GM18505 (cell line): ENCODE measurements at regions not wholly inside any gene's neighbourhood (a gene's known extent, or its start where the extent isn't known, plus 50 kb on each side); places are given as distances from the start of the nearest gene placed in this dataset.

Experiments
- ATAC-seq: cut with Tn5 transposase; IDR thresholded peaks from one replicate; pipeline ENCODE4 v1.9.1; 2021; ENCODE audit not compliant: unreplicated experiment
- POLR2A ChIP-seq: IDR thresholded peaks from 4 replicates; pipeline ENCODE4 v1.6.1; 2011; ENCODE audit warnings: borderline replicate concordance; ENCODE audit not compliant: insufficient read depth, insufficient read length; ENCODE audit errors: extremely low read depth

- ATAC-seq = no peak
- TF ChIP-seq POLR2A = no peak
Observed at GRCh38 chr15:96109820-96110219, 220.7 kb upstream of the NR2F2 start.

DNA sequence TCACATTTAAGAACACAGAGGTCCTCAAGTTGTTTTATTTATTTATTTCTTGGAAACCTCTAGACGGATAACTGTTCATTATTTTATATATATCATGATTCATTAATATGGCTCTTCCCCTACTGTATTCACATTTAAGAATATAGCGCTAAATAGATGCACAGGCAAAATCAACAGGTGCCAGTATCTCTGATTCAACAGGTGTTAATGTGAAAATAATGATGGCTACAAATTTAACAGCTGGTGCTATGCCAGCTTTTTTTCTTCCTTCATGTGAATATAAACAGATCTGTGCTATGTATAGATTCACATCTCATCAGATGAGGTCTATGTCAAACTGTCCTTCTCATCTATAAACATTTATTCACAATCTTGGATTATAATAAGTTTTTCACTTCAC is 218.5 kb upstream of the NR2F2 start:
- no peak for TF ChIP-seq POLR2A
- ATAC-seq = no peak

DNA sequence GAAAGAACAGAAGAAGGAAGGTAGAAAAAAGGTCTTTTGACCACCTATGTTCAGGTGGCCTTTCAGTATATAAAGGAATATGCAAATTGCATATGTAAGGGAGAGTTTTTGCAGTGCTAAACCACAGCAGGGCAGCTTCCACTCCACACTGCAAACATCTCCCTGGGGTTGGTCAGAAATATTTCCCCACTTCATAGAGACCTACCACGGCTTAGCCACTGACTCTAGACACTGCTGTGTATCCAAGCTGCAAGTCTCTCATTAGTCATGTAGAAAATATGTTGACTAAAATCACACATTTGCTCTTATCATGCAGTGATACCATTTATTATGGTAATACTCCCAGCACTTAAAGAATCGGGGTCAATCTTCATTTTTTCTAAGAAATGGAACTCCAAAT is 214.9 kb upstream of the NR2F2 start:
- no peak for ATAC-seq
- no peak for TF ChIP-seq POLR2A

DNA sequence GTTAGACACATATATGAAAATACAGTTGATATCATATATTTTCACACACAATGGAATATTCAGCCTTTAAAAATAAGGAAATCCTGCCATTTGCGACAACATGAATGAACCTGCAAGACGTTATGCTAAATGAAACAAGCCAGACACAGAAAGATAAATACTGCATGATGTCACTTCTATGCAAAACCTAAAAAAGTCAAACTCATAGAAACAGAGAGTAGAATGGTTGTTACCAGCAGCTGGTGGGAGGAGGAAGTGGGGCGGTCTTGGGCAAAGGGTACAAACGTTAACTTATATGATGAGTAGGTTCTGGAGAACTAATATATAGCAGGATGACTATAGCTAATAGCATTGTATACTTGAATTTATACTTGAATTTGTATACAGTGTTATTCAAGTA is 213.2 kb upstream of the NR2F2 start:
- TF ChIP-seq POLR2A = no peak
- ATAC-seq = no peak

- ATAC-seq = no peak
- no peak for TF ChIP-seq POLR2A
Observed at GRCh38 chr15:96119734-96120133, 210.8 kb upstream of the NR2F2 start.

DNA sequence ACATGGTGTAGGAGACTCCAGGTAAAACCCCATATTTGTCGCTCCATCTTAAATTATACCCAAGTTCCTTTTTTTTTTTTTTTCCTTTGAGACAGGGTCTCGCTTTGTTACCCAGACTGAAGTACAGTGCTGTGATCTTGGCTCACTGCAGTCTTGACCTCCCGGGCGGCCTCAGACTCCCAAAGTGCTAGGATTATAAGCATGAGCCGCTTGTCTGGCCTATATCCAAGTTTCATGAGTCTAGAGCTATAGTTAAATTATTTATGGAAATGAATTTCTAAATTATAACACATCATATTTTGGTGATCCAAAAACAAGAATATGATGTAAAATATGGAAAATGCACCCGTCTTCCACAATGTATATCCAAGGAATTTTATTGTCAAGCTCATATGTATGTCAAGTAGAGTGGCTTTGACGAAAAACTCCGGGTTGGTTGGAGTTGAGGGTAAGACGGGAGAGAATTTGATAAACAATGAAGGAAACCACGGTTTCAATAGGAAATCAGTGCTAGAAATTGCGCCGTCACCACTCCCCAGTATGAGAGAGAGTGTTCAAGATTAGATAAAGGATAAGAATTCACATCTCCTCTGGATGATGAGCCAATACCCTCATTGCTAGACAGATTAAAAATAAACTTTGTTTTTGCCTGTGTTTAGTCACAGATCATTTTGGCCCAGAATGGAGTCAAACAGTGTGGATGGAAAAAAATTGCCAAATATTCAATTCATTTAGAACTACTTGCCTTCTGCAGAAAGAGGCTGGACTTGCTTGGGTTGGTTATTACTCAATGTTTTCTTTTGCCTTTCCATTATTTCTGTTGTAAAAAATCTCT is 209.2 kb upstream of the NR2F2 start:
- no peak for TF ChIP-seq POLR2A

GRCh38 chr15:96122077-96123027 is 208.1 kb upstream of the NR2F2 start:
- TF ChIP-seq POLR2A = no peak
- ATAC-seq = no peak

More for the DNA sequence above, 209.2 kb upstream of the NR2F2 start:
- ATAC-seq = no peak

- no peak for ATAC-seq
- TF ChIP-seq POLR2A = no peak
Observed at GRCh38 chr15:96123028-96123400, 207.5 kb upstream of the NR2F2 start.

DNA sequence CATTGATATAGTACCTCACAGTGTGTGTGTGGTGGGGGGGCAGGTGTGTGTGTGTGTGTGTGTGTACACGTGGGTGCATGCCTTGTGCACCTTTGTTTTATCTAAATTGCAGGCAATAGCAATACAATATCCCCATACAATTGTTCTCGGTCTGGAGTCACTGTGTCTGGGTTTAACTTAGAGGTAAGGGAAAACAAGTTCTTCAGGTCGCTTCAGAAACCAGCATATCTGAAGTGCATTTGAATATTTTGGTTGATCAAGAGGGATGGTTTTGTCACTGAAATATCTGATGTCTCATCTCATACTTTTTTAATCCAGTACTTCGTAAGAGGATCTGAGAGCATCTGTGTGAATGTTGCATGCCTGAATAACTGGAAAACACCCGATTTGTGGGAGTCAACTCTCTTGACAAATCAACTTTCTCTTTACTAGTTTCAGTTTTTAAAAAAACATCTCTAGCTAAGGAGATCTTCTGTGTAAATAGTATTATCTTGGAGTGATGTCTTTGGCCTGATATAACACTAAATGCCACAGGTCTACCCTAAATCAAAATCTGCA is 206.8 kb upstream of the NR2F2 start:
- no peak for ATAC-seq
- no peak for TF ChIP-seq POLR2A

GRCh38 chr15:96124436-96124835 is 206.1 kb upstream of the NR2F2 start:
- no peak for ATAC-seq
- no peak for TF ChIP-seq POLR2A

DNA sequence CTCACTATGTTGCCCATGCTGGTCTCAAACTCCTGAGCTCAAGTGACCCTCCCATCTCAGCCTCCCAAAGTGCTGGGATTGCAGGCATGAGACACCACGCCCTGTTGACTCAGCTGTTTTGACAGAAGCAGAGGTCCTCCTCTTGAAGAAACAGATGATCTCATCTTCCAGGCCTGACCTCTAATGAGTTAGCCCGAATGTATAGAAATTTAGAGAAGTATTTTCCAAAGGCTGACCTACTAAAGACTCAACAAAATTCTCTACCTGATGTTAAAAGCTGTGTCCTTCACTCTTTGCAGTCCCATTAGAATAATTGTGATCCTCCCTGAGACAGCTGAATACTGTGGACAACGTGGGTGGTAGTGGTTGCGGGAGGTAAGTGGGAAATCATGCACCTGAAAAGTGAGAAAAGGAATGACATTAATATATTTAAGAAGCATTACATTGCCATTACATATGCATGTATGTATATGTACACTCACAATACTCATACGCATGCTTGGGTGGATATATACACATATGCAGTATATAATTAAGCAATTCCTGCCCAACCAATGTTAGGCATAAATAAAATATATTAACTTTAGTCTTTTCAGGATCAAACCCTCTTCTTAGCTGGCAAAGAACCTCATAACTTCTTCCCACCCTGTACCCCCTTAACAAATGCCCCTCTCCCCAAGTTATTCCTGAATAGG is 204.6 kb upstream of the NR2F2 start:
- ATAC-seq = no peak
- TF ChIP-seq POLR2A = no peak

GRCh38 chr15:96126859-96127258 is 203.6 kb upstream of the NR2F2 start:
- no peak for ATAC-seq
- TF ChIP-seq POLR2A = no peak

- TF ChIP-seq POLR2A = no peak
- ATAC-seq = no peak
Observed at GRCh38 chr15:96130734-96131133, 199.8 kb upstream of the NR2F2 start.

DNA sequence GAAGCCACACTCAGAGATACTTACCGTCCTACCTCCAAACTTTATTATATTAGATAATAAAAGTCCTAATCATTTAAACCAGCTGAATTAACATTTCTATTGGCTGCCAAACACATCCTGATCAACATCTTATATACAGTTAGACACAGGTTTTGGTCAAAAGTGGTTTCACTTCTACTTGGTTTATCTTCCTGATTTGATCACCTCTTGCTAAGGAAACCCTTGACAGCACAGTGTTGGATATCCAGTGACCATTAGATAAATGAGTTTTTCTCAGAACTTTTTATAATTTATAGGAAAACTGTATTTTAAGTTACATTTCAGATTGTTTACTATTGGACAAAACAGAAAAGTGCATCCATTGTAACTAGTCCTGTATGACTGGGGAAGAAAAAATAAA is 198.4 kb upstream of the NR2F2 start:
- no peak for ATAC-seq
- TF ChIP-seq POLR2A = no peak
